Gastrocnemius medialis (tissue), 4 donors: ENCODE measurements at regions not wholly inside any gene's neighbourhood (a gene's known extent, or its start where the extent isn't known, plus 50 kb on each side); places are given as distances from the start of the nearest gene placed in this dataset.

Experiments
- ATAC-seq, 2 donors: fragments of 150-250 bp; one replicate each; pipeline ENCODE4 v1.9.1; 2016
- DNase-seq, 2 donors: peaks; one replicate each; pipeline ENCODE4 v3.0.0-alpha.2; 2019
- H3K27ac ChIP-seq, 4 donors: fragments of 200-600 bp; sonication (generic); 1 replicate in 1 of 4; 2 replicates in 3 of 4; pipeline ENCODE4 v1.5.1; 2016 to 2018; ENCODE audit warnings: mild to moderate bottlenecking in 2 of 4, moderate library complexity in 1 of 4
- H3K27me3 ChIP-seq, 3 donors: fragments of 200-600 bp; sonication (generic) in 2 of 3; 1 replicate in 1 of 3; 2 replicates in 2 of 3; pipeline versions ENCODE4 v1.5.1 to v1.6.0; 2016 to 2019; ENCODE audit warnings: mild to moderate bottlenecking in 1 of 3, moderate library complexity in 1 of 3
- H3K36me3 ChIP-seq, 2 donors: fragments of 200-600 bp; sonication (generic) in 1 of 2; one replicate each; pipeline ENCODE4 v1.5.1; 2017 to 2018
- H3K4me1 ChIP-seq, 2 donors: fragments of 200-600 bp; sonication (generic) in 1 of 2; one replicate each; pipeline ENCODE4 v1.5.1; 2016 to 2017; ENCODE audit warnings: mild to moderate bottlenecking in 2 of 2
- H3K4me3 ChIP-seq, 4 donors: fragments of 200-600 bp; sonication (generic) in 3 of 4; 1 replicate in 1 of 4; 2 replicates in 3 of 4; pipeline ENCODE4 v1.5.1; 2016 to 2019; ENCODE audit warnings: mild to moderate bottlenecking in 2 of 4
- H3K9me3 ChIP-seq, 3 donors: fragments of 200-600 bp; sonication (generic) in 2 of 3; 1 replicate in 1 of 3; 2 replicates in 2 of 3; pipeline ENCODE4 v1.5.1; 2016 to 2019
- CTCF ChIP-seq, 5 experiments: fragments of 450-650 bp in 3 of 5; fragments of 200-600 bp in 2 of 5; sonication (generic) in 2 of 5; IDR thresholded peaks in 4 of 5; conservative IDR thresholded peaks in 1 of 5; 1 replicate in 4 of 5; 2 replicates in 1 of 5; pipeline ENCODE4 v1.5.1; 2016 to 2019; ENCODE audit warnings: antibody characterized with exemption in 5 of 5, mild to moderate bottlenecking in 3 of 5, moderate library complexity in 3 of 5
- POLR2A ChIP-seq, 2 donors: fragments of 450-650 bp; IDR thresholded peaks; one replicate each; pipeline ENCODE4 v1.6.1; 2017; ENCODE audit warnings: antibody characterized with exemption in 2 of 2, mild to moderate bottlenecking in 2 of 2, moderate library complexity in 2 of 2
- in situ Hi-C, 4 donors: fragments of 200-750 bp; cut with MboI; loops; one replicate each; pipeline versions ENCODE4 v1.15.0 to v1.8.0; 2017; ENCODE audit warnings: low sequenced_read_pairs in 4 of 4
- intact Hi-C: fragments of 100-400 bp; cut with DNase I; formaldehyde crosslinking; loops from one replicate; pipeline ENCODE4 v1.15.1; 2023; ENCODE audit warnings: low total_unique reads

- TF ChIP-seq CTCF (IDR thresholded peaks at IDR 0.05 in 4 of 5, conservative IDR thresholded peaks at IDR 0.05 in 1 of 5) (no peak), POLR2A (IDR thresholded peaks at IDR 0.05) (no peak)
Measured at GRCh38 chr6:6823030-6823429, 234.5 kb downstream of the LY86 start.

GRCh38 chr6:6823568-6824224 is 235.2 kb downstream of the LY86 start:
- no peak for DNase-seq
- in situ Hi-C loops: no loop called here
- Histone ChIP-seq H3K9me3 (no peaks in the 10 kb centered on the region), H3K4me1 (peaks cover 25 to 31% of the 10 kb centered on the region in 2 donors), H3K27me3 (no peaks in the 10 kb centered on the region), H3K4me3 (no peak overlapping the region), H3K27ac (peak overlapping the region; percentile 95 to 98 (median 98)), H3K36me3 (no peaks in the 10 kb centered on the region)
- intact Hi-C loops: loop anchor here (10.0 kb wide), 2 partner anchors 231 to 391 kb away; no protein-coding TSS in a partner anchor
- TF ChIP-seq CTCF (IDR thresholded peaks at IDR 0.05 in 4 of 5, conservative IDR thresholded peaks at IDR 0.05 in 1 of 5): no peak
- TF ChIP-seq POLR2A (IDR thresholded peaks at IDR 0.05): no peak
- no peak for ATAC-seq

More at GRCh38 chr6:6823030-6823429, 234.5 kb downstream of the LY86 start:
- no peak for DNase-seq
- ATAC-seq: no peak
- Histone ChIP-seq H3K27me3 (no peaks in the 10 kb centered on the region), H3K4me3 (no peak overlapping the region), H3K27ac (peak overlapping the region in 1 of 4 donors; percentile 95), H3K36me3 (no peaks in the 10 kb centered on the region), H3K4me1 (peaks cover 25 to 31% of the 10 kb centered on the region in 2 donors), H3K9me3 (no peaks in the 10 kb centered on the region)
- in situ Hi-C loops: no loop called here
- intact Hi-C loops: loop anchor here (10.0 kb wide), 2 partner anchors 232 to 392 kb away; no protein-coding TSS in a partner anchor

- intact Hi-C loops (loop anchor here (10.0 kb wide), 2 partner anchors 230 to 390 kb away; no protein-coding TSS in a partner anchor), in situ Hi-C loops (no loop called here)
- TF ChIP-seq POLR2A (IDR thresholded peaks at IDR 0.05): no peak
- TF ChIP-seq CTCF (IDR thresholded peaks at IDR 0.05 in 4 of 5, conservative IDR thresholded peaks at IDR 0.05 in 1 of 5): no peak
- Histone ChIP-seq H3K9me3 (no peaks in the 10 kb centered on the region), H3K27ac (peak overlapping the region; percentile 95 to 98 (median 98)), H3K36me3 (no peaks in the 10 kb centered on the region), H3K4me3 (no peak overlapping the region), H3K27me3 (no peaks in the 10 kb centered on the region), H3K4me1 (peaks cover 25 to 31% of the 10 kb centered on the region in 2 donors)
- DNase-seq (no peak), ATAC-seq (no peak)
Measured at GRCh38 chr6:6824381-6824780, 235.9 kb downstream of the LY86 start.

GRCh38 chr6:6825193-6825784 is 236.8 kb downstream of the LY86 start:
- DNase-seq (peak; percentile 94 to 98), ATAC-seq (peak; percentile 67 to 70)
- Histone ChIP-seq H3K27me3 (no peaks in the 10 kb centered on the region), H3K4me1 (peaks cover 25 to 31% of the 10 kb centered on the region in 2 donors), H3K4me3 (peak overlapping the region; percentile 32 to 50 (median 39)), H3K9me3 (no peaks in the 10 kb centered on the region), H3K36me3 (no peaks in the 10 kb centered on the region), H3K27ac (peak overlapping the region; percentile 95 to 98 (median 98))
- in situ Hi-C loops: loop anchor here in 1 of 4 donors (5.0 kb wide), 1 partner anchor 67 kb away; no protein-coding TSS in a partner anchor
- TF ChIP-seq POLR2A (IDR thresholded peaks at IDR 0.05) (peak in 1 of 2 donors; percentile 35), CTCF (IDR thresholded peaks at IDR 0.05 in 4 of 5, conservative IDR thresholded peaks at IDR 0.05 in 1 of 5) (peak in 1 of 5 experiments; percentile 15)
- intact Hi-C loops: loop anchor here (5.0 to 10.0 kb wide), 4 partner anchors 102 to 390 kb away; no protein-coding TSS in a partner anchor
